GM12878 (cell line): ENCODE measurements at regions not wholly inside any gene's neighbourhood (a gene's known extent, or its start where the extent isn't known, plus 50 kb on each side); places are given as distances from the start of the nearest gene placed in this dataset.

Experiments used
- ATAC-seq: fragments of 200-7000 bp; cut with Tn5 transposase; 3 replicates; pipeline ENCODE4 v1.9.1; 2020; ENCODE audit warnings: mild to moderate bottlenecking, moderate library complexity
- BruUV-seq: library from RNA; stranded (reverse); fragments of 400-500 nt; replicated peaks from 2 replicates; lab custom pipeline; 2021; lab: Mats Ljungman, UMichigan
- CTCF ChIA-PET: fragments of 300-600 bp; sonication (Branson Sonifier 250); formaldehyde crosslinking; extraction: SDS; loops from one replicate; lab custom pipeline; 2021; ENCODE audit warnings: inconsistent platforms; lab: Yijun Ruan, JAX
- POLR2A ChIA-PET: fragments of 350-600 bp; formaldehyde crosslinking; extraction: SDS; loops from one replicate; lab custom pipeline; 2021; ENCODE audit warnings: inconsistent platforms; lab: Charles Lee
- RAD21 ChIA-PET: fragments of 300-600 bp; sonication (Branson Sonifier 250); formaldehyde crosslinking; loops from one replicate; lab custom pipeline; 2023; ENCODE audit warnings: antibody characterized with exemption; ENCODE audit not compliant: unreplicated experiment; lab: Charles Lee
- SMC1A ChIA-PET: fragments of 300-600 bp; sonication (Branson Sonifier 250); formaldehyde crosslinking; loops from one replicate; lab custom pipeline; 2023; ENCODE audit not compliant: unreplicated experiment, uncharacterized antibody; lab: Charles Lee
- DNase-seq: peaks from one replicate; pipeline ENCODE4 v3.0.0-alpha.2; 2011; ENCODE audit warnings: low read depth, low spot score
- FAIRE-seq: peaks from 3 replicates; lab custom pipeline; 2011; peaks lifted over from hg19 to GRCh38; lab: Jason Lieb, UNC
- H2AFZ ChIP-seq: 2 replicates; pipeline ENCODE4 v1.6.0; 2011; ENCODE audit warnings: low read depth, low read length, control low read depth; ENCODE audit not compliant: control insufficient read depth
- H3K27ac ChIP-seq: 2 replicates; pipeline ENCODE4 v1.5.1; 2011; ENCODE audit warnings: control low read depth; ENCODE audit not compliant: control insufficient read depth, insufficient read depth
- H3K27me3 ChIP-seq, 2 experiments: replicated peaks in 1 of 2; 2 replicates each; pipeline versions ENCODE4 v1.6.0 to v1.6.1; 2011; ENCODE audit warnings: low read length in 1 of 2; ENCODE audit not compliant: control insufficient read depth in 2 of 2, insufficient read depth in 2 of 2
- H3K36me3 ChIP-seq, 2 experiments: 2 replicates each; pipeline ENCODE4 v1.5.1; 2011; ENCODE audit warnings: low read length in 1 of 2; ENCODE audit not compliant: control insufficient read depth in 2 of 2, insufficient read depth in 2 of 2
- H3K4me1 ChIP-seq: 2 replicates; pipeline ENCODE4 v1.6.1; 2011; ENCODE audit warnings: mild to moderate bottlenecking, low read length, moderate library complexity, mixed read lengths; ENCODE audit not compliant: control insufficient read depth, insufficient read depth
- H3K4me2 ChIP-seq: 2 replicates; pipeline ENCODE4 v1.6.0; 2011; ENCODE audit warnings: control low read depth; ENCODE audit not compliant: control insufficient read depth, insufficient read depth
- H3K4me3 ChIP-seq: fragments of 200-600 bp; sonication (generic); 2 replicates; pipeline ENCODE4 v1.5.1; 2016
- H3K79me2 ChIP-seq: 2 replicates; pipeline ENCODE4 v1.6.0; 2011; ENCODE audit warnings: low read length; ENCODE audit not compliant: control insufficient read depth, insufficient read depth
- H3K9ac ChIP-seq: 2 replicates; pipeline ENCODE4 v1.8.0; 2011; ENCODE audit warnings: low read length, control low read depth, mixed read lengths; ENCODE audit not compliant: control insufficient read depth, insufficient read depth
- H3K9me3 ChIP-seq: replicated peaks from 3 replicates; pipeline ENCODE4 v1.5.1; 2011; ENCODE audit warnings: mild to moderate bottlenecking, low read length; ENCODE audit not compliant: control insufficient read depth, insufficient read depth
- H4K20me1 ChIP-seq: 2 replicates; pipeline ENCODE4 v1.6.0; 2011; ENCODE audit not compliant: control insufficient read depth, insufficient read depth
- CEBPB ChIP-seq, 2 experiments: fragments of 150-350 bp in 1 of 2; IDR thresholded peaks; 2 replicates each; pipeline ENCODE4 v1.6.1; 2012 to 2014; ENCODE audit warnings: low read depth in 2 of 2, low read length in 2 of 2, borderline replicate concordance in 1 of 2, inconsistent platforms in 1 of 2
- CHD2 ChIP-seq: IDR thresholded peaks from 2 replicates; pipeline ENCODE4 v1.6.1; 2011; ENCODE audit warnings: low read depth, low read length, improper control_type of control experiment, borderline replicate concordance
- FOS ChIP-seq: IDR thresholded peaks from 3 replicates; pipeline ENCODE4 v1.6.1; 2011; ENCODE audit warnings: borderline replicate concordance; ENCODE audit not compliant: insufficient read length; ENCODE audit errors: extremely low read depth
- POLR2A ChIP-seq: IDR thresholded peaks from 2 replicates; pipeline ENCODE4 v1.6.1; 2011; ENCODE audit warnings: low read depth, mild to moderate bottlenecking, low read length
- PRDM15 ChIP-seq: fragments of 450-650 bp; formaldehyde crosslinking; IDR thresholded peaks from 2 replicates; pipeline ENCODE4 v1.4.0; 2020; ENCODE audit warnings: mild to moderate bottlenecking, moderate library complexity
- RCOR1 ChIP-seq: conservative IDR thresholded peaks from 2 replicates; pipeline ENCODE4 v1.6.1; 2012; ENCODE audit warnings: low read depth, low read length, improper control_type of control experiment
- RELB ChIP-seq: fragments of 450-650 bp; IDR thresholded peaks from 2 replicates; pipeline ENCODE4 v1.6.1; 2017; ENCODE audit warnings: low read depth, mild to moderate bottlenecking, moderate library complexity
- RFX5 ChIP-seq: IDR thresholded peaks from 2 replicates; pipeline ENCODE4 v1.6.1; 2011; ENCODE audit warnings: low read depth, low read length, improper control_type of control experiment
- SIN3A ChIP-seq: IDR thresholded peaks from 2 replicates; pipeline ENCODE4 v1.6.1; 2012; ENCODE audit warnings: low read depth, low read length, improper control_type of control experiment
- SRF ChIP-seq, 2 experiments: IDR thresholded peaks; 2 replicates each; pipeline ENCODE4 v1.6.1; 2011; ENCODE audit warnings: low read depth in 2 of 2, low read length in 2 of 2, mild to moderate bottlenecking in 1 of 2, moderate library complexity in 1 of 2
- TARDBP ChIP-seq: IDR thresholded peaks from 2 replicates; pipeline ENCODE4 v1.6.1; 2016; ENCODE audit warnings: borderline replicate concordance
- YY1 ChIP-seq: IDR thresholded peaks from 2 replicates; pipeline ENCODE4 v1.6.1; 2011; ENCODE audit warnings: low read depth, mild to moderate bottlenecking, low read length
- ZNF207 ChIP-seq: fragments of 450-650 bp; IDR thresholded peaks from 2 replicates; pipeline ENCODE4 v1.6.1; 2014; ENCODE audit warnings: antibody characterized with exemption, mild to moderate bottlenecking, borderline replicate concordance
- ZNF24 ChIP-seq: fragments of 450-650 bp; IDR thresholded peaks from 2 replicates; pipeline ENCODE4 v1.6.1; 2017; ENCODE audit warnings: antibody characterized with exemption, mild to moderate bottlenecking
- ZZZ3 ChIP-seq: IDR thresholded peaks from 2 replicates; pipeline ENCODE4 v1.6.1; 2011; ENCODE audit warnings: low read depth; ENCODE audit not compliant: control insufficient read depth, insufficient read length
- WGBS: methylation state at CpG from one replicate; pipeline ENCODE4 v1.1.6; 2016; ENCODE audit warnings: low lambda C conversion rate; ENCODE audit not compliant: insufficient replicate concordance, insufficient coverage; ENCODE audit errors: missing lambda C conversion rate; 5-methylcytosine and 5-hydroxymethylcytosine counted together
- in situ Hi-C: fragments of 300-500 bp; cut with MboI; formaldehyde crosslinking; loops from 9 replicates; pipeline ENCODE4 v1.14.3; 2018; ENCODE audit warnings: mixed read lengths
- intact Hi-C: fragments of 100-400 bp; cut with micrococcal nuclease; formaldehyde crosslinking; loops from one replicate; pipeline ENCODE4 v1.14.2; 2022; ENCODE audit not compliant: unreplicated experiment

GRCh38 chr21:43331111-43331961 lies 95.6 kb downstream of the SIK1 start:
- DNase-seq (no peak), ATAC-seq (no peak), FAIRE-seq (no peak)
- Histone ChIP-seq H3K9ac (no peak overlapping the region), H2AFZ (no peak overlapping the region), H3K4me1 (no peaks in the 10 kb centered on the region), H3K4me3 (no peak overlapping the region), H3K36me3 (no peaks in the 10 kb centered on the region), H3K79me2 (no peaks in the 10 kb centered on the region), H3K9me3 (no peaks in the 10 kb centered on the region; the same call in 2 of the 3 replicates), H3K27me3 (no peaks in the 10 kb centered on the region), H4K20me1 (no peaks in the 10 kb centered on the region), H3K4me2 (no peak overlapping the region), H3K27ac (no peak overlapping the region)
- 43% methylated on average over 26 of the region's 26 CpGs for WGBS
- ChIA-PET CTCF (no interaction called here), SMC1A (no interaction called here), RAD21 (interaction anchor here (0.6 kb wide), 1 partner anchor 40 kb away, joined by 3 read pairs; no protein-coding TSS in a partner anchor), POLR2A (no interaction called here)
- intact Hi-C loops: no loop called here
- no TSS peak for BruUV-seq
- in situ Hi-C loops: no loop called here
- TF ChIP-seq ZZZ3 (no peak), YY1 (no peak), ZNF24 (no peak), TARDBP (no peak), CEBPB (IDR thresholded peaks at IDR 0.05; ENCODE audit: borderline replicate concordance in 1 of 2, low read depth in 2 of 2, low read length in 2 of 2) (no peak), RELB (no peak), FOS (no peak), RFX5 (no peak), CHD2 (no peak), PRDM15 (CRISPR knock-in tag) (no peak), RCOR1 (no peak), SIN3A (no peak), SRF (IDR thresholded peaks at IDR 0.05; ENCODE audit: low read depth in 2 of 2, low read length in 2 of 2) (no peak), ZNF207 (no peak), POLR2A (no peak)
